ENCODE measurements at regions not wholly inside any gene's neighbourhood (a gene's known extent, or its start where the extent isn't known, plus 50 kb on each side); places are given as distances from the start of the nearest gene placed in this dataset.

DNA sequence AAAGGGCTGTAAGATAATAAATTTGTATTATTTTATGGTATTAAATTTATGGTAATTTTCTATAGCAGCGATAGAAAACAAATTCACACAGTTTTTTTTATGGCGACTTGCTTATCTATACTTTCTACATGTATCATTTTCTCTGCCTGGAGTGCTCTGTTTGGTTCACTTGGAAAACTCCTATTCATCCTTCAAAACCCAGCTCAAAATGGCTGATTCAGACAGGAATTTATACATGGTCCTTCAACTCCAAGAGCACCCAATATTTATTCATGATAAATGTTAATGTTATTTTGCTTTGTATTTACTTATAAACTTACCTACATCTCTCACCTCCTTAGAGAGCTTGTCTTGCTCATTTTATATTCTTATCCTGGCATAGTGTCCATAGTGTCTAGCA, 55.6 kb upstream of the SSX2IP start:
- TF ChIP-seq JUN (IDR thresholded peaks at IDR 0.05; ENCODE audit: borderline replicate concordance, insufficient read depth, insufficient read length, low read depth) (no peak), POLR2A (IDR thresholded peaks at IDR 0.05; ENCODE audit: low read depth, low read length) (no peak), MYC (IDR thresholded peaks at IDR 0.05; ENCODE audit: low read depth, low read length) (no peak), EZH2 (IDR thresholded peaks at IDR 0.05; ENCODE audit: borderline replicate concordance, low read depth, low read length, severe bottlenecking) (no peak), POLR2AphosphoS5 (IDR thresholded peaks at IDR 0.05; ENCODE audit: insufficient read depth, low read depth, low read length) (no peak)
- TF ChIP-seq, protein P1, sequence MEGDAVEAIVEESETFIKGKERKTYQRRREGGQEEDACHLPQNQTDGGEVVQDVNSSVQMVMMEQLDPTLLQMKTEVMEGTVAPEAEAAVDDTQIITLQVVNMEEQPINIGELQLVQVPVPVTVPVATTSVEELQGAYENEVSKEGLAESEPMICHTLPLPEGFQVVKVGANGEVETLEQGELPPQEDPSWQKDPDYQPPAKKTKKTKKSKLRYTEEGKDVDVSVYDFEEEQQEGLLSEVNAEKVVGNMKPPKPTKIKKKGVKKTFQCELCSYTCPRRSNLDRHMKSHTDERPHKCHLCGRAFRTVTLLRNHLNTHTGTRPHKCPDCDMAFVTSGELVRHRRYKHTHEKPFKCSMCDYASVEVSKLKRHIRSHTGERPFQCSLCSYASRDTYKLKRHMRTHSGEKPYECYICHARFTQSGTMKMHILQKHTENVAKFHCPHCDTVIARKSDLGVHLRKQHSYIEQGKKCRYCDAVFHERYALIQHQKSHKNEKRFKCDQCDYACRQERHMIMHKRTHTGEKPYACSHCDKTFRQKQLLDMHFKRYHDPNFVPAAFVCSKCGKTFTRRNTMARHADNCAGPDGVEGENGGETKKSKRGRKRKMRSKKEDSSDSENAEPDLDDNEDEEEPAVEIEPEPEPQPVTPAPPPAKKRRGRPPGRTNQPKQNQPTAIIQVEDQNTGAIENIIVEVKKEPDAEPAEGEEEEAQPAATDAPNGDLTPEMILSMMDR (IDR thresholded peaks at IDR 0.05; ENCODE audit: extremely low read depth in 1 of 2, insufficient read depth in 1 of 2, low read depth in 1 of 2, low read length in 2 of 2), result no peak

All from endothelial cell of umbilical vein (primary cell).